Chondrocyte (in vitro differentiated cells): ENCODE measurements at regions not wholly inside any gene's neighbourhood (a gene's known extent, or its start where the extent isn't known, plus 50 kb on each side); places are given as distances from the start of the nearest gene placed in this dataset.

ENCODE experiments used
- DNase-seq: peaks from one replicate; pipeline ENCODE4 v3.0.0; 2021; ENCODE audit warnings: mixed read lengths, low spot score
- H3K27ac Mint-ChIP-seq: one replicate; pipeline ENCODE4 v1.8.0; 2021; ENCODE audit warnings: mild to moderate bottlenecking, moderate library complexity, mixed read lengths; ENCODE audit not compliant: unreplicated experiment
- H3K27me3 Mint-ChIP-seq: 2 replicates; pipeline ENCODE4 v1.8.0; 2021; ENCODE audit warnings: low read depth, mixed read lengths
- H3K36me3 Mint-ChIP-seq: 2 replicates; pipeline ENCODE4 v1.8.0; 2021; ENCODE audit warnings: low read depth, mixed read lengths
- H3K4me1 Mint-ChIP-seq: 2 replicates; pipeline ENCODE4 v1.8.0; 2021; ENCODE audit warnings: low read depth, mild to moderate bottlenecking, mixed read lengths
- H3K4me3 Mint-ChIP-seq: one replicate; pipeline ENCODE4 v1.8.0; 2021; ENCODE audit warnings: mild to moderate bottlenecking, moderate library complexity, mixed read lengths; ENCODE audit not compliant: unreplicated experiment
- H3K9me3 Mint-ChIP-seq: 2 replicates; pipeline ENCODE4 v1.8.0; 2021; ENCODE audit warnings: low read depth, mixed read lengths
- TF ChIP-seq, protein P1 (sequence below): fragments of 200-600 bp; sonication (generic); IDR thresholded peaks from 2 replicates; pipeline ENCODE4 v1.5.0; 2021; ENCODE audit warnings: antibody characterized with exemption, mild to moderate bottlenecking, moderate library complexity

- no peak overlapping the region for H3K4me3 Mint-ChIP-seq
- H3K36me3 Mint-ChIP-seq = peaks cover 2% of the 10 kb centered on the region
- TF ChIP-seq, protein P1, sequence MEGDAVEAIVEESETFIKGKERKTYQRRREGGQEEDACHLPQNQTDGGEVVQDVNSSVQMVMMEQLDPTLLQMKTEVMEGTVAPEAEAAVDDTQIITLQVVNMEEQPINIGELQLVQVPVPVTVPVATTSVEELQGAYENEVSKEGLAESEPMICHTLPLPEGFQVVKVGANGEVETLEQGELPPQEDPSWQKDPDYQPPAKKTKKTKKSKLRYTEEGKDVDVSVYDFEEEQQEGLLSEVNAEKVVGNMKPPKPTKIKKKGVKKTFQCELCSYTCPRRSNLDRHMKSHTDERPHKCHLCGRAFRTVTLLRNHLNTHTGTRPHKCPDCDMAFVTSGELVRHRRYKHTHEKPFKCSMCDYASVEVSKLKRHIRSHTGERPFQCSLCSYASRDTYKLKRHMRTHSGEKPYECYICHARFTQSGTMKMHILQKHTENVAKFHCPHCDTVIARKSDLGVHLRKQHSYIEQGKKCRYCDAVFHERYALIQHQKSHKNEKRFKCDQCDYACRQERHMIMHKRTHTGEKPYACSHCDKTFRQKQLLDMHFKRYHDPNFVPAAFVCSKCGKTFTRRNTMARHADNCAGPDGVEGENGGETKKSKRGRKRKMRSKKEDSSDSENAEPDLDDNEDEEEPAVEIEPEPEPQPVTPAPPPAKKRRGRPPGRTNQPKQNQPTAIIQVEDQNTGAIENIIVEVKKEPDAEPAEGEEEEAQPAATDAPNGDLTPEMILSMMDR = no peak
- no peak overlapping the region for H3K27ac Mint-ChIP-seq
- H3K4me1 Mint-ChIP-seq = peaks cover 6% of the 10 kb centered on the region
- H3K9me3 Mint-ChIP-seq = peaks cover 12% of the 10 kb centered on the region
- no peak for DNase-seq
- H3K27me3 Mint-ChIP-seq = peaks cover 2% of the 10 kb centered on the region
These were observed 182.7 kb upstream of the HHIP start for GRCh38 chr4:144463236-144463635.

DNA sequence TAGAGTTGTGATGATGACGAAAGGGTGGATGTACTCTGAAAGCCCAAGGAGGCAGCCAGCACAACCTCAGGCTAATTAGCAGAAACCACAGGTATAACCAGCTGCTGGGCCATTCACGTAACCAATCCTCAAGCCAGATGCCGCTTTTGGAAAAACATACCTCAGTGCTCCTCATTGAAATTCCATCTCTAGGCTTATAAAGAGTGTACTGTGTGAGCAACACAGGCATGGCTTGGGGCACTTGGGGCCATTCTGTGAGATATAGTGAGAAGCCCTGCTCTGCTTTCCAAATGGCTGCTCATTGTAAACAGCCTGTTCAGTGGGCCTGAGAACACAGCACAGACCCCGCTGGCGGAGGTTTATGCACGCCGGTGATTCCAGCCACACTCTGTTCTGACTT is 182.1 kb upstream of the HHIP start:
- Mint-ChIP-seq H3K36me3 (peaks cover 2% of the 10 kb centered on the region), H3K27me3 (no peaks in the 10 kb centered on the region), H3K9me3 (peaks cover 12% of the 10 kb centered on the region), H3K27ac (no peak overlapping the region), H3K4me3 (no peak overlapping the region), H3K4me1 (peaks cover 6% of the 10 kb centered on the region)
- TF ChIP-seq, protein P1 = no peak
- DNase-seq = no peak

GRCh38 chr4:144465546-144465945 is 180.4 kb upstream of the HHIP start:
- Mint-ChIP-seq H3K9me3 (peaks cover 12% of the 10 kb centered on the region), H3K4me3 (no peak overlapping the region), H3K4me1 (peaks cover 6% of the 10 kb centered on the region), H3K36me3 (peaks cover 2% of the 10 kb centered on the region), H3K27me3 (no peaks in the 10 kb centered on the region), H3K27ac (no peak overlapping the region)
- no peak for DNase-seq
- TF ChIP-seq, protein P1 = no peak

DNA sequence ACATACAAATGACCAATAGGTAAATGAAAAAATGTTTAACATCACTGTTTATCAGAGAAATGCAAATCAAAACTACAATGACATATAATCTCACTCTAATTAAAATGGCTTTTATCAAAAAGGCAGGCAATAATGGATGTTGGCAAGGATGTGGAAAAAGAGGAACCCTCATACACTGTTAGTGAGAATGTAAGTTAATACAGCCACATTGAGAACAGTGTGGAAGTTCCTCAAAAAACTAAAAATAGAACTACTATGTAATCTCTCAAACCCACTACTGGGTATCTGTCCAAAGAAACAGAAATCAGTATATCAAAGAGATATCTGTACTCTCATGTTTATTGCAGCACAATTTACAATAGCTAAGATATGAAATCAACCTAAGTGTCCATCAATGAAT is 165.9 kb upstream of the HHIP start:
- Mint-ChIP-seq H3K4me3 (no peak overlapping the region), H3K27me3 (no peaks in the 10 kb centered on the region), H3K9me3 (peaks cover 50% of the 10 kb centered on the region), H3K4me1 (no peaks in the 10 kb centered on the region), H3K27ac (no peak overlapping the region), H3K36me3 (peaks cover 5% of the 10 kb centered on the region)
- no peak for DNase-seq
- TF ChIP-seq, protein P1 = no peak

DNA sequence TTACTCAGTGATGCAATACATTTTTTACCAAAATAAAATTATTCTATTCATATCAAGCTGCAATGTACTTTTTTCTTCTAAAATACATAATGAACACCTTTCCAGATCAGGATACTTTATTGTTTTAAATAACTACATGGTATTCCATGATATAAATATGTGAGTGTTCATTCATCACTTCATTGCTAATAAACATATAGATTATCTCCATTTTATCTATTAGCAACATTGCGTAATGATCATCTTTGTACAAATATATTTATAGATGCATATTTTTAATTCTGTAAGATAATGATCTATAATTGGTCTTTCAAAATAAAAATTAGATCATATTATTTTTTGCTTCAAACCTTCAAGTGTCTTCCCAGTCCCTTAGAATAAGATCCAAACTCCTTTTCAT is 156.1 kb upstream of the HHIP start:
- no peak overlapping the region for H3K27ac Mint-ChIP-seq
- H3K4me1 Mint-ChIP-seq = peaks cover 8% of the 10 kb centered on the region
- TF ChIP-seq, protein P1 = no peak
- no peaks in the 10 kb centered on the region for H3K27me3 Mint-ChIP-seq
- peaks cover 6% of the 10 kb centered on the region for H3K36me3 Mint-ChIP-seq
- peaks cover 14% of the 10 kb centered on the region for H3K9me3 Mint-ChIP-seq
- DNase-seq = no peak
- H3K4me3 Mint-ChIP-seq = no peak overlapping the region
